ACHN (cell line): ENCODE measurements at regions not wholly inside any gene's neighbourhood (a gene's known extent, or its start where the extent isn't known, plus 50 kb on each side); places are given as distances from the start of the nearest gene placed in this dataset.

ENCODE experiments used
- DNase-seq: peaks from one replicate; pipeline ENCODE4 v3.0.0-alpha.2; 2015
- in situ Hi-C: cut with HindIII; loops from 2 replicates; pipeline ENCODE4 v1.10.0; 2017; ENCODE audit warnings: low sequenced_read_pairs, low pct_ligation_motif_present, low pct_unique_long_range_greater_than_20kb

- in situ Hi-C loops = no loop called here
- no peak for DNase-seq
Measured at GRCh38 chr2:138202762-138203161, 238.5 kb downstream of the HNMT start.

GRCh38 chr2:138205281-138205680 lies 241.0 kb downstream of the HNMT start:
- DNase-seq = no peak
- in situ Hi-C loops = no loop called here

GRCh38 chr2:138207074-138207930 lies 243.0 kb downstream of the HNMT start:
- in situ Hi-C loops = no loop called here
- DNase-seq = no peak

- in situ Hi-C loops = no loop called here
- no peak for DNase-seq
Measured at GRCh38 chr2:138209009-138209408, 244.7 kb downstream of the HNMT start.

- DNase-seq = no peak
- in situ Hi-C loops = no loop called here
Measured at GRCh38 chr2:138210487-138210886, 246.2 kb downstream of the HNMT start.

GRCh38 chr2:138212434-138212833 lies 248.2 kb downstream of the HNMT start:
- in situ Hi-C loops = no loop called here
- no peak for DNase-seq

GRCh38 chr2:138213084-138213483 lies 248.8 kb downstream of the HNMT start:
- no peak for DNase-seq
- in situ Hi-C loops = no loop called here

- in situ Hi-C loops = no loop called here
Measured at GRCh38 chr2:138213624-138214023, 249.4 kb downstream of the HNMT start.

DNA sequence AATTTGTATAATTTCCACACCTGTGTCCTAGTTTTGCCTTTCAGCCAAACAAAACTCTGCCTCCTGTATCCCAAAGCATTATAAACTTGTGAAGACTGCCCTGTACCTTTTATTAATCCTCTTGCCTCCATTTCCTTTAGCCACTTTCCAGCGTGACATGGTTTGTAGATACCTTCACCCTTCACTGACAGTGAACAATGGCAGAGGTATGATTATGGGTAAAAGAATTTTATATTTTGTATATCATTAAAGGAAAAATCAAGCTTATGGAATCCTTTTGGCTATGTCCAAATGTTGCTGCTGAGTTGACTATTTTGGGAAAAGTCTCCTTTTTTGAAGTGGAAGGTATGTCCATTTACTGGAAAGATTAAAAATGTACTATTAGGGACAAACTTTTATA lies 251.7 kb downstream of the HNMT start:
- in situ Hi-C loops = no loop called here
- DNase-seq = no peak

More at GRCh38 chr2:138213624-138214023, 249.4 kb downstream of the HNMT start:
- no peak for DNase-seq

DNA sequence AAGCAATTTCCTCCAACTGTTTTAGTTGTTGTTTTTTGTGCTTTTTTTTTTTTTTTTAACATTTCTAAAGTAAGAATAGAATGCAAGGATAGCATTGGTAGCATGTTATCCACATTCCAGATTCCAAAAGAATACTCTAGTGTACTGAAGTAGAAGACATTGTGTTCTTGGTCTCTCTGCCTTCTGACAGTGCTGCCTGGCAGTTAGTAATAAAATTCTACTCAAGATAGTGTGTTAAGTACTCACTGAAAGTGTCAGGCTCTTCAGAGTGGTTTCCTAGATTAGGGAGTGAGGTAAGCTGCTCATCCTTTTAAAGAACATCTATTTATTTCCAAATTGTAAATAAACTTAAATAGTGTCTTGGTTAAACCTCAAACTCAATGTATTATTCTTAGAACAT lies 253.7 kb downstream of the HNMT start:
- no peak for DNase-seq
- in situ Hi-C loops = no loop called here

DNA sequence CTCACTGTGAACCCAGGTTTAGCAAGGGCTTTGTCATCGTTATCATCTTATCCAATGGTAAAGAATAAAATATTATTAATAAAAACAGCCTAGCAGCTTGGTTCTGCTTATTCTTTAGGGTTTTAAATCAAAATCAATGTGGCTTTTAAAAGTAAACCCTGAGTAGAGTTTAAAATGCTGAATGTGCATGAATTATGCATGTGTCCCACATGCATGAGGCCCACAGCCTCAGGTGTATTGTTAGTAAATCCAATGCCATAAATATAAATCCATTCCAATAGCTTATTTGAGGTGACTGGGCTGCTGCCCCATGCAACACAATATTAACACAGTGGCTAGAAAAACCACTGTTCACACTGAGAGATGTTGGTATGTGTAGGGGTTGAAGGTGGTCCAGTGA lies 254.1 kb downstream of the HNMT start:
- no peak for DNase-seq
- in situ Hi-C loops = no loop called here

DNA sequence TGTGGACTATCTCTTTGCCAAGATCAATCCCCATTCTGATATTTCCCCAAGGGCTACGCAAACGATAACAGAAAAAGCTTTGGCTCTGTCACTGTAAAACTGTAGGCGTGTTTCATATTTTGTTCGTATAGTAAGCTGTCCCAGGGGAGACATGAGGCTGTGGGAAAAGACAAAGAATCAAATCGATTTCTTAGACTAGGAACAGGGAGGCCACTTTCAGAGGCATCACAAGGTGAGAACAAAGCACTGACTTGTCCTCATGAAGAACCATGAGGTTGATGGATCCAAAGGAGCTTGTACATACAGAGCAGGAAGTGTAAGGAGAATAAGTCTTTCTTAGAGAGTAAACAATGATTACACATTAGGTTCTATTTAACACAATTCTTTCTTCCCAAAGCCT lies 255.7 kb downstream of the HNMT start:
- in situ Hi-C loops = no loop called here
- DNase-seq = no peak

DNA sequence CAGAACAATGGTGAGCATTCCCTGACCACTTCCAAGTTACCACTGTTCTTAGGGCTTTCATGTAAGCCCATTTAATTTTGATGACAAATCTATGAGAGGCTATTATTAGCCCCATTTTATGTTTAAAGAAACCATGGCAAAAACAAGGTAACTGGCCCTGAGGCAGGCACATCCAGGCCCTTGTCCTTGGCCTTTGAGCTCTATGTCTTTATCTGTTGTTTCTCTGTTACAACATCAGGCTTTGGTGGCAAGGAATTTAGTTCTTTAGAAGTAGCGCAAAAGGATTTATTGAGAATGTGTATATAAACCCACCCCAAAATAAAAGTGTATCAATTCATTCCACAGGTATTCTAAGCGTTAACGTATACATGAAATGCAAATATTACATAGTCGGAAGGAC lies 257.1 kb downstream of the HNMT start:
- in situ Hi-C loops = no loop called here
- DNase-seq = no peak

GRCh38 chr2:138223319-138223718 lies 259.0 kb downstream of the HNMT start:
- peak; percentile 38 for DNase-seq
- in situ Hi-C loops = no loop called here

DNA sequence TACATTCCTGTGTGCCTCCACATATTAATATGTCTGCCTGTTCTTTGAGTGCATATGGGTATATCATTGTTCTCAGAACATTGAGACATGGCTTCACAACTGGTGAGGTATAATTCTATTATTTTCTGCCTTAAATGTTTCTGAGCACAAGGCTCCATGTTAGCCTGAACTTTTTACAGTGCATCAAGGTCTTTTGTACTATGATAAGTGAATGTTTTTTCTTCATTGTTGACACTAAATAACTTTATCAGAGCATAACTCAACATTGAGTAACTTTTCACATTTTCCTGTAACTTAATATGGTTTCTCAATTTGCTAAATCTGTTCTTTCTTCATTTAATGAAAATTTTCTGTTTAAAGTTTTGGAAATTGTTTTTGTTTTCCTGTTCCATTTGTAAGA lies 262.9 kb downstream of the HNMT start:
- in situ Hi-C loops = no loop called here
- no peak for DNase-seq

GRCh38 chr2:138228101-138228500 lies 263.8 kb downstream of the HNMT start:
- in situ Hi-C loops = no loop called here
- no peak for DNase-seq

GRCh38 chr2:138234265-138234664 lies 267.3 kb upstream of the SPOPL start:
- DNase-seq = no peak

GRCh38 chr2:138235041-138235440 lies 266.5 kb upstream of the SPOPL start:
- no peak for DNase-seq
- in situ Hi-C loops = no loop called here

More at GRCh38 chr2:138234265-138234664, 267.3 kb upstream of the SPOPL start:
- in situ Hi-C loops = no loop called here

DNA sequence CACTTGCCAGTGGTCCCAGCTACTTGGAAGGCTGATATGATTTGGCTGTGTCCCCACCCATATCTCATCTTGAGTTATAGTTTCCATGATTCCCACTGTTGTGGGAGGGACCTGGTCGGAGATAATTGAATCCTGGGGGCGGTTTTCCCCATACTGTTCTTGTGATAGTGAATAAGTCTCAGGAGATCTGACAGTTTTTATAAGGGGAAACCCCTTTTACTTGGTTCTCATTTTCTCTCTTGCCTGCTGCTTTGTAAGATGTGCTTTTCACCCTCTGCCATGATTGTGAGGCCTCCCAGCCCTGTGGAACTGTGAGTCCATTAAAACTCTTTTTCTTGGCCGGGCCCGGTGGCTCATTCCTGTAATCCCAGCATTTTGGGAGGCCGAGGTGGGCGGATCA lies 265.4 kb upstream of the SPOPL start:
- in situ Hi-C loops = no loop called here
- no peak for DNase-seq

DNA sequence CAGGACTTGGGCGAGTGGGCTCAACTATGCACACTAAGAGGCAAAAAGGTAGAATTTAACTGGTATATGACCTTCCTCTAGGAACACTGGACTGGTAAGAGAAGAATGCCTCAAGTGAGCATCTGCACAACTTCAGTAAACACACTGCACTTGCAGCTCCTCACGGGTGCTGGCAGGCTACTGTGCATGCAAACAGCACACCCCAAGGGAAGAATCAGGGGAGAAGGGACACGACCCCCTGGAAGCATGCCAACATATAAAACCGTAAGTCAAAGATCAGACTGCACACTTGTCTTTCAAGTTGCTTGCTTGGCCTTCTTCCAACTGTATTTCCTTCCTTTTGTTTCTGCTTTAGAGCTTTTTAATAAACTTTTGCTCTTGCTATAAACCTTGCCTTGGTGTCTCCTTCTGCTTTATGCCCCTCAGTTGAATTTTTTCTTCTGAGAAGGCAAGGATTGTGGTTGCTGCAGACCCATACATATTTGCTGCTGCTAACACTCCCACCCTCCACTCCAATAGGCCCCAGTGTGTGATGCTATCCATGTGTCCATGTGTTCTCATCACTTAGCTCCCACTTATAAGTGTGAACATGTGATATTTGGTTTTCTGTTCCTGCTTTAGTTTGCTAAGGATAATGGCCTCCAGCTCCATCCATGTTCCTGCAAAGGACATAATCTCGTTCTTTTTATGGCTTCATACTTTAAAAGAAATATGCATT lies 263.7 kb upstream of the SPOPL start:
- no peak for DNase-seq
- in situ Hi-C loops = no loop called here
